GM12875 (cell line): ENCODE measurements at regions not wholly inside any gene's neighbourhood (a gene's known extent, or its start where the extent isn't known, plus 50 kb on each side); places are given as distances from the start of the nearest gene placed in this dataset.

Experiments
- H3K4me3 ChIP-seq: one replicate; pipeline ENCODE4 v1.5.1; 2011; ENCODE audit warnings: low read depth, low read length, control low read depth
- CTCF ChIP-seq: IDR thresholded peaks from 2 replicates; pipeline ENCODE4 v1.5.1; 2011; ENCODE audit warnings: low read depth, mild to moderate bottlenecking, control low read depth, inconsistent platforms, low read length, moderate library complexity, borderline replicate concordance; ENCODE audit not compliant: insufficient read depth

GRCh38 chr4:137448402-137448801 lies 83.9 kb downstream of the PCDH18 start:
- no peak for TF ChIP-seq CTCF
- no peak overlapping the region for H3K4me3 ChIP-seq

GRCh38 chr4:137446071-137446470 lies 86.2 kb downstream of the PCDH18 start:
- TF ChIP-seq CTCF = no peak
- H3K4me3 ChIP-seq = no peak overlapping the region

- H3K4me3 ChIP-seq = no peak overlapping the region
Measured at GRCh38 chr4:137443031-137443800, 89.1 kb downstream of the PCDH18 start.

GRCh38 chr4:137432446-137433311 lies 99.6 kb downstream of the PCDH18 start:
- no peak for TF ChIP-seq CTCF
- no peak overlapping the region for H3K4me3 ChIP-seq

More at GRCh38 chr4:137443031-137443800, 89.1 kb downstream of the PCDH18 start:
- TF ChIP-seq CTCF = no peak

- no peak for TF ChIP-seq CTCF
- H3K4me3 ChIP-seq = no peak overlapping the region
Measured at GRCh38 chr4:137430171-137430570, 102.1 kb downstream of the PCDH18 start.

- H3K4me3 ChIP-seq = no peak overlapping the region
- TF ChIP-seq CTCF = no peak
Measured at GRCh38 chr4:137427411-137427810, 104.9 kb downstream of the PCDH18 start.
